ENCODE measurements at regions not wholly inside any gene's neighbourhood (a gene's known extent, or its start where the extent isn't known, plus 50 kb on each side); places are given as distances from the start of the nearest gene placed in this dataset.

DNA sequence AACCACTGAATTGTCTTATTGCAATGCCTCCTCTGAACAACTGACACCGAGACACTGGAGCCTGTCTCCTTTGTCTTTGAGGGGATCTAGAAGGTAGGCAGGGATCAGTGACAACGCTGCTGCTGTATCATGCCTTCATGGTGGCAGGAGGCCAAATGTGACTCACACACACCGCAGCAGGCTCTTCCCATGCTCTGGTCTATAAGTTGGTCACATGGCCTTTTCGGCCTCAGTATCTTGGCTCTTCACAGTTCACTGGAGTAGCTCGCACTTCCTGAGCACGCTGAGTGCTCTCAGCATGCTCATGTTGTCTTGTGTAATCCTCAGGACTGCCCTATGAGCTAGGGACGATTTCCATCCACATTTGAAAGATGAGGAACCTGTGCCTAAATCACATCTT is 167.4 kb upstream of the PCSK2 start:
- POLR2A ChIA-PET = no interaction called here
- ATAC-seq (no peak), DNase-seq (ENCODE audit: low read depth, low spot score) (no peak), FAIRE-seq (no peak)
- Histone ChIP-seq H3K79me2 (ENCODE audit: control insufficient read depth, insufficient read depth, low read length) (no peaks in the 10 kb centered on the region), H3K27me3 (replicated peaks in 1 of 2; ENCODE audit: control insufficient read depth in 2 of 2, insufficient read depth in 2 of 2, low read length in 1 of 2) (no peaks in the 10 kb centered on the region), H3K9me3 (replicated peaks; ENCODE audit: control insufficient read depth, insufficient read depth, low read length) (no peaks in the 10 kb centered on the region), H3K36me3 (ENCODE audit: control insufficient read depth in 2 of 2, insufficient read depth in 2 of 2, low read length in 1 of 2) (no peaks in the 10 kb centered on the region), H3K4me2 (ENCODE audit: control insufficient read depth, insufficient read depth) (no peak overlapping the region), H3K4me3 (no peak overlapping the region), H2AFZ (ENCODE audit: control insufficient read depth, low read depth, low read length) (no peak overlapping the region), H3K27ac (ENCODE audit: control insufficient read depth, insufficient read depth) (no peak overlapping the region), H3K4me1 (ENCODE audit: control insufficient read depth, insufficient read depth, low read length) (no peaks in the 10 kb centered on the region), H4K20me1 (ENCODE audit: control insufficient read depth, insufficient read depth) (no peaks in the 10 kb centered on the region), H3K9ac (ENCODE audit: control insufficient read depth, insufficient read depth, low read length) (no peak overlapping the region)
- no TSS peak for BruUV-seq (replicated peaks)
- in situ Hi-C loops (cut with MboI) (loop anchor here (10.0 to 25.0 kb wide), 2 partner anchors 65 to 178 kb away; partner anchors contain the start of gene PCSK2), intact Hi-C loops (cut with micrococcal nuclease; ENCODE audit: unreplicated experiment) (no loop called here)
- RAD21 ChIA-PET (ENCODE audit: unreplicated experiment) = no interaction called here
- CTCF ChIA-PET = no interaction called here
- SMC1A ChIA-PET (ENCODE audit: uncharacterized antibody, unreplicated experiment) = no interaction called here
- 13% methylated on average over 7 of the region's 7 CpGs for WGBS (ENCODE audit: insufficient coverage, insufficient replicate concordance, low lambda C conversion rate, missing lambda C conversion rate)
- TF ChIP-seq NFYB (IDR thresholded peaks at IDR 0.05; ENCODE audit: insufficient read depth, low read depth, low read length) (no peak), RBBP5 (conservative IDR thresholded peaks at IDR 0.05) (no peak), EP300 (IDR thresholded peaks at IDR 0.05; ENCODE audit: borderline replicate concordance in 1 of 2, control insufficient read depth in 1 of 2, low read depth in 2 of 2, low read length in 2 of 2) (no peak), JUNB (IDR thresholded peaks at IDR 0.05) (no peak)

DNA sequence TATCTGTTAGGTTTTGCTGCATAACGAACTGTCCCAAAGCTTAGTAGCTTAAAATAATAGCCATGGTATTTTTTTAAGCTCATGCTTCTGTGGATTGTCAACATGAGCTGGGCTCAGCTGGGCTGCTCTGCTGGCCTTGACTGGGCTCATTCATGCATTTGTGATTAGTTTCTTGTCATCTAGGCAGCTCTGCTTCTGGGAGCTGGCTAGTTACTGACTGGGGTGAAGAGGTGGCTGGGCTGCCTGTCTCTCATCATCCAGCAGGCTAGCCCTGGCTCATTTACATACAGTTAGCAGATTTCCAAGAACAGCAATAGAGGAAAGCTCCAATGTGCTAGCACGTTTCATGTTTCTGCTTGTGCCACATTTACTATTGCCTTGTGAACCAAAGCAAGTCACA is 165.1 kb upstream of the PCSK2 start:
- intact Hi-C loops (cut with micrococcal nuclease; ENCODE audit: unreplicated experiment) (no loop called here), in situ Hi-C loops (cut with MboI) (loop anchor here (25.0 kb wide), 1 partner anchor 176 kb away; the partner anchor contains the start of gene PCSK2)
- H3K4me2 ChIP-seq (ENCODE audit: control insufficient read depth, insufficient read depth) = no peak overlapping the region
- no peak overlapping the region for H3K27ac ChIP-seq (ENCODE audit: control insufficient read depth, insufficient read depth)
- ChIA-PET POLR2A (no interaction called here), RAD21 (ENCODE audit: unreplicated experiment) (no interaction called here), SMC1A (ENCODE audit: uncharacterized antibody, unreplicated experiment) (no interaction called here), CTCF (no interaction called here)
- DNase-seq (ENCODE audit: low read depth, low spot score) (no peak), ATAC-seq (no peak), FAIRE-seq (no peak)
- no peak overlapping the region for H3K4me3 ChIP-seq
- no peaks in the 10 kb centered on the region for H4K20me1 ChIP-seq (ENCODE audit: control insufficient read depth, insufficient read depth)
- H3K79me2 ChIP-seq (ENCODE audit: control insufficient read depth, insufficient read depth, low read length) = no peaks in the 10 kb centered on the region
- no peak overlapping the region for H2AFZ ChIP-seq (ENCODE audit: control insufficient read depth, low read depth, low read length)
- H3K9me3 ChIP-seq (replicated peaks; ENCODE audit: control insufficient read depth, insufficient read depth, low read length) = no peaks in the 10 kb centered on the region
- no peaks in the 10 kb centered on the region for H3K36me3 ChIP-seq (ENCODE audit: control insufficient read depth in 2 of 2, insufficient read depth in 2 of 2, low read length in 1 of 2)
- WGBS (ENCODE audit: insufficient coverage, insufficient replicate concordance, low lambda C conversion rate, missing lambda C conversion rate) = 3% methylated on average over 2 of the region's 2 CpGs
- H3K9ac ChIP-seq (ENCODE audit: control insufficient read depth, insufficient read depth, low read length) = no peak overlapping the region
- BruUV-seq (replicated peaks) = no TSS peak
- H3K4me1 ChIP-seq (ENCODE audit: control insufficient read depth, insufficient read depth, low read length) = no peaks in the 10 kb centered on the region
- H3K27me3 ChIP-seq (replicated peaks in 1 of 2; ENCODE audit: control insufficient read depth in 2 of 2, insufficient read depth in 2 of 2, low read length in 1 of 2) = no peaks in the 10 kb centered on the region
- TF ChIP-seq BRCA1 (IDR thresholded peaks at IDR 0.05; ENCODE audit: low read depth, low read length) = no peak
- TF ChIP-seq, protein P1, sequence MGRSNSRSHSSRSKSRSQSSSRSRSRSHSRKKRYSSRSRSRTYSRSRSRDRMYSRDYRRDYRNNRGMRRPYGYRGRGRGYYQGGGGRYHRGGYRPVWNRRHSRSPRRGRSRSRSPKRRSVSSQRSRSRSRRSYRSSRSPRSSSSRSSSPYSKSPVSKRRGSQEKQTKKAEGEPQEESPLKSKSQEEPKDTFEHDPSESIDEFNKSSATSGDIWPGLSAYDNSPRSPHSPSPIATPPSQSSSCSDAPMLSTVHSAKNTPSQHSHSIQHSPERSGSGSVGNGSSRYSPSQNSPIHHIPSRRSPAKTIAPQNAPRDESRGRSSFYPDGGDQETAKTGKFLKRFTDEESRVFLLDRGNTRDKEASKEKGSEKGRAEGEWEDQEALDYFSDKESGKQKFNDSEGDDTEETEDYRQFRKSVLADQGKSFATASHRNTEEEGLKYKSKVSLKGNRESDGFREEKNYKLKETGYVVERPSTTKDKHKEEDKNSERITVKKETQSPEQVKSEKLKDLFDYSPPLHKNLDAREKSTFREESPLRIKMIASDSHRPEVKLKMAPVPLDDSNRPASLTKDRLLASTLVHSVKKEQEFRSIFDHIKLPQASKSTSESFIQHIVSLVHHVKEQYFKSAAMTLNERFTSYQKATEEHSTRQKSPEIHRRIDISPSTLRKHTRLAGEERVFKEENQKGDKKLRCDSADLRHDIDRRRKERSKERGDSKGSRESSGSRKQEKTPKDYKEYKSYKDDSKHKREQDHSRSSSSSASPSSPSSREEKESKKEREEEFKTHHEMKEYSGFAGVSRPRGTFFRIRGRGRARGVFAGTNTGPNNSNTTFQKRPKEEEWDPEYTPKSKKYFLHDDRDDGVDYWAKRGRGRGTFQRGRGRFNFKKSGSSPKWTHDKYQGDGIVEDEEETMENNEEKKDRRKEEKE (IDR thresholded peaks at IDR 0.05) = no peak
